Epithelial cell of prostate (primary cell): ENCODE measurements at regions not wholly inside any gene's neighbourhood (a gene's known extent, or its start where the extent isn't known, plus 50 kb on each side); places are given as distances from the start of the nearest gene placed in this dataset.
A peak's percentile ranks its signal among the peaks of the same experiment; 100 is the strongest.
"Not testable (repeated sequence)": the region's sequence is repeated elsewhere in the genome, so short reads cannot be mapped to it uniquely, and the experiment has no call there.

ENCODE experiments used
- DNase-seq: peaks from one replicate; pipeline ENCODE4 v3.0.0-alpha.2; 2011; ENCODE audit warnings: low read depth, low spot score
- H3K27ac ChIP-seq: fragments of 450-650 bp; 2 replicates; pipeline ENCODE4 v1.5.1; 2017; ENCODE audit warnings: mild to moderate bottlenecking

GRCh38 chr10:28432210-28432676 lies 100.7 kb upstream of the WAC start:
- peak; percentile 24 for DNase-seq
- no peak overlapping the region for H3K27ac ChIP-seq

GRCh38 chr10:28434063-28434462 lies 98.9 kb upstream of the WAC start:
- DNase-seq = no peak
- H3K27ac ChIP-seq = no peak overlapping the region

GRCh38 chr10:28442403-28442802 lies 90.5 kb upstream of the WAC start:
- DNase-seq = no peak
- no peak overlapping the region for H3K27ac ChIP-seq

- no peak for DNase-seq
- no peak overlapping the region for H3K27ac ChIP-seq
These were observed 88.9 kb upstream of the WAC start for GRCh38 chr10:28444031-28444430.

- DNase-seq = no peak
These were observed 87.4 kb upstream of the WAC start for GRCh38 chr10:28445516-28445915.

GRCh38 chr10:28449382-28449781 lies 83.5 kb upstream of the WAC start:
- DNase-seq = no peak

More at GRCh38 chr10:28445516-28445915, 87.4 kb upstream of the WAC start:
- no peak overlapping the region for H3K27ac ChIP-seq

GRCh38 chr10:28449926-28450325 lies 83.0 kb upstream of the WAC start:
- no peak overlapping the region for H3K27ac ChIP-seq
- DNase-seq = no peak

More at GRCh38 chr10:28449382-28449781, 83.5 kb upstream of the WAC start:
- no peak overlapping the region for H3K27ac ChIP-seq

GRCh38 chr10:28453926-28454325 lies 79.0 kb upstream of the WAC start:
- no peak for DNase-seq
- H3K27ac ChIP-seq = no peak overlapping the region

GRCh38 chr10:28457110-28457509 lies 75.8 kb upstream of the WAC start:
- DNase-seq = no peak
- H3K27ac ChIP-seq = no peak overlapping the region

- DNase-seq, H3K27ac ChIP-seq: not testable (repeated sequence)
These were observed 75.0 kb upstream of the WAC start for GRCh38 chr10:28457873-28458272.

GRCh38 chr10:28459453-28460144 lies 73.3 kb upstream of the WAC start:
- H3K27ac ChIP-seq = no peak overlapping the region
- DNase-seq = no peak

- H3K27ac ChIP-seq = no peak overlapping the region
- no peak for DNase-seq
These were observed 69.8 kb upstream of the WAC start for GRCh38 chr10:28463141-28463540.

GRCh38 chr10:28463676-28464395 lies 69.1 kb upstream of the WAC start:
- no peak for DNase-seq
- H3K27ac ChIP-seq = no peak overlapping the region

GRCh38 chr10:28467615-28468014 lies 65.3 kb upstream of the WAC start:
- no peak overlapping the region for H3K27ac ChIP-seq
- no peak for DNase-seq

- no peak for DNase-seq
- H3K27ac ChIP-seq = no peak overlapping the region
These were observed 64.0 kb upstream of the WAC start for GRCh38 chr10:28468707-28469483.

GRCh38 chr10:28470873-28471651 lies 61.9 kb upstream of the WAC start:
- no peak overlapping the region for H3K27ac ChIP-seq
- no peak for DNase-seq

- no peak for DNase-seq
- no peak overlapping the region for H3K27ac ChIP-seq
These were observed 61.3 kb upstream of the WAC start for GRCh38 chr10:28471652-28472050.

- no peak for DNase-seq
- no peak overlapping the region for H3K27ac ChIP-seq
These were observed 54.3 kb upstream of the WAC start for GRCh38 chr10:28478646-28479045.

GRCh38 chr10:28479425-28479865 lies 53.5 kb upstream of the WAC start:
- no peak overlapping the region for H3K27ac ChIP-seq
- DNase-seq = no peak
